IMR-90 (cell line): ENCODE measurements at regions not wholly inside any gene's neighbourhood (a gene's known extent, or its start where the extent isn't known, plus 50 kb on each side); places are given as distances from the start of the nearest gene placed in this dataset.

Experiments used
- ATAC-seq: fragments of 200-7000 bp; cut with Tn5 transposase; 2 replicates; pipeline ENCODE4 v1.9.1; 2020; ENCODE audit warnings: low read depth, mild to moderate bottlenecking, moderate library complexity
- BruUV-seq: library from RNA; stranded (reverse); fragments of 400-500 nt; replicated peaks from 2 replicates; lab custom pipeline; 2021; lab: Mats Ljungman, UMichigan
- CTCF ChIA-PET: fragments of 300-600 bp; formaldehyde crosslinking; extraction: SDS; loops from one replicate; lab custom pipeline; 2021; ENCODE audit warnings: antibody characterized with exemption; lab: Yijun Ruan, JAX
- POLR2A ChIA-PET: fragments of 300-600 bp; sonication (Branson Sonifier 250); formaldehyde crosslinking; loops from one replicate; lab custom pipeline; 2022; ENCODE audit warnings: antibody characterized with exemption; ENCODE audit not compliant: unreplicated experiment; lab: Charles Lee
- DNase-seq: peaks from one replicate; pipeline ENCODE4 v3.0.0; 2013
- H2AFZ ChIP-seq: replicated peaks from 2 replicates; pipeline ENCODE3; 2013; ENCODE audit warnings: low read length, mild to moderate bottlenecking; ENCODE audit not compliant: poor library complexity
- H2AK5ac ChIP-seq: 2 replicates; pipeline ENCODE4 v1.6.1; 2013; ENCODE audit warnings: low read depth, low read length, inconsistent platforms
- H2AK9ac ChIP-seq: replicated peaks from 2 replicates; pipeline ENCODE3; 2013; ENCODE audit warnings: mild to moderate bottlenecking, low read depth, low read length, moderate library complexity; ENCODE audit not compliant: poor library complexity
- H2BK120ac ChIP-seq: 2 replicates; pipeline ENCODE4 v1.6.1; 2013; ENCODE audit warnings: low read depth, low read length, inconsistent platforms
- H2BK15ac ChIP-seq: 3 replicates; pipeline ENCODE4 v1.6.1; 2013; ENCODE audit warnings: low read depth, low read length, inconsistent platforms
- H2BK20ac ChIP-seq: 2 replicates; pipeline ENCODE4 v1.6.1; 2013; ENCODE audit warnings: low read depth, mild to moderate bottlenecking, inconsistent platforms, low read length, moderate library complexity
- H2BK5ac ChIP-seq: 2 replicates; pipeline ENCODE4 v1.6.1; 2013; ENCODE audit warnings: mild to moderate bottlenecking, low read depth, low read length, inconsistent platforms; ENCODE audit not compliant: poor library complexity, severe bottlenecking
- H3K14ac ChIP-seq: replicated peaks from 2 replicates; pipeline ENCODE4 v1.6.1; 2013; ENCODE audit warnings: low read depth, low read length, inconsistent platforms
- H3K18ac ChIP-seq: 2 replicates; pipeline ENCODE4 v1.6.1; 2013; ENCODE audit warnings: low read depth, low read length, control low read depth
- H3K23ac ChIP-seq: 2 replicates; pipeline ENCODE4 v1.6.1; 2013; ENCODE audit warnings: low read depth, low read length, inconsistent platforms
- H3K27ac ChIP-seq: 2 replicates; pipeline ENCODE4 v1.5.1; 2013; ENCODE audit warnings: mild to moderate bottlenecking, control low read depth, low read length; ENCODE audit not compliant: insufficient read depth
- H3K27me3 ChIP-seq: 2 replicates; pipeline ENCODE4 v1.6.1; 2013; ENCODE audit warnings: low read length; ENCODE audit not compliant: control insufficient read depth, insufficient read depth
- H3K36me3 ChIP-seq: 2 replicates; pipeline ENCODE4 v1.6.1; 2013; ENCODE audit warnings: low read length, mixed read lengths; ENCODE audit not compliant: control insufficient read depth, insufficient read depth
- H3K4ac ChIP-seq: 2 replicates; pipeline ENCODE4 v1.6.1; 2013; ENCODE audit warnings: low read depth, low read length, inconsistent platforms
- H3K4me1 ChIP-seq: 2 replicates; pipeline ENCODE4 v1.6.1; 2013; ENCODE audit warnings: low read length, mixed read lengths; ENCODE audit not compliant: control insufficient read depth, insufficient read depth
- H3K4me2 ChIP-seq: 2 replicates; pipeline ENCODE4 v1.6.1; 2013; ENCODE audit warnings: low read depth, mild to moderate bottlenecking, control low read depth, low read length, moderate library complexity
- H3K4me3 ChIP-seq: 2 replicates; pipeline ENCODE4 v1.5.1; 2013; ENCODE audit warnings: low read depth, mild to moderate bottlenecking, control low read depth, low read length, moderate library complexity; ENCODE audit not compliant: insufficient read depth
- H3K56ac ChIP-seq: 2 replicates; pipeline ENCODE4 v1.6.1; 2013; ENCODE audit warnings: low read length, inconsistent platforms; ENCODE audit not compliant: insufficient read depth; ENCODE audit errors: extremely low read depth
- H3K79me1 ChIP-seq, 2 experiments: 2 replicates each; pipeline ENCODE4 v1.6.1; 2013; ENCODE audit warnings: low read length in 2 of 2, inconsistent platforms in 1 of 2, low read depth in 1 of 2
- H3K9ac ChIP-seq: 2 replicates; pipeline ENCODE4 v1.6.1; 2013; ENCODE audit warnings: low read depth, low read length, control low read depth
- H3K9me1 ChIP-seq: 2 replicates; pipeline ENCODE4 v1.6.1; 2013; ENCODE audit warnings: low read length, inconsistent platforms; ENCODE audit not compliant: insufficient read depth
- H3K9me3 ChIP-seq: 2 replicates; pipeline ENCODE4 v1.6.1; 2013; ENCODE audit warnings: low read length; ENCODE audit not compliant: control insufficient read depth, insufficient read depth
- H4K20me1 ChIP-seq: 2 replicates; pipeline ENCODE4 v1.6.1; 2013; ENCODE audit warnings: low read length, inconsistent platforms; ENCODE audit not compliant: insufficient read depth
- H4K5ac ChIP-seq: 2 replicates; pipeline ENCODE4 v1.6.1; 2013; ENCODE audit warnings: mild to moderate bottlenecking, low read depth, low read length, control low read depth
- H4K8ac ChIP-seq, 2 experiments: 2 replicates each; pipeline ENCODE4 v1.6.1; 2013; ENCODE audit warnings: low read depth in 2 of 2, low read length in 2 of 2, control low read depth in 1 of 2, inconsistent platforms in 1 of 2
- H4K91ac ChIP-seq: 2 replicates; pipeline ENCODE4 v1.6.1; 2013; ENCODE audit warnings: low read depth, low read length, inconsistent platforms; ENCODE audit not compliant: insufficient read depth
- CEBPB ChIP-seq: IDR thresholded peaks from 2 replicates; pipeline ENCODE4 v1.6.1; 2012; ENCODE audit warnings: low read depth, low read length, improper control_type of control experiment
- CHD1 ChIP-seq: IDR thresholded peaks from 2 replicates; pipeline ENCODE4 v1.6.1; 2012; ENCODE audit warnings: low read depth, low read length, improper control_type of control experiment
- FOS ChIP-seq: fragments of 150-350 bp; IDR thresholded peaks from 2 replicates; pipeline ENCODE4 v1.6.1; 2016; ENCODE audit warnings: low read depth, low read length
- MAFK ChIP-seq: IDR thresholded peaks from 2 replicates; pipeline ENCODE4 v1.6.1; 2012; ENCODE audit warnings: low read depth, low read length, improper control_type of control experiment
- MAZ ChIP-seq: IDR thresholded peaks from 2 replicates; pipeline ENCODE4 v1.6.1; 2012; ENCODE audit warnings: low read depth, mild to moderate bottlenecking, low read length, improper control_type of control experiment, moderate library complexity, borderline replicate concordance
- NFE2L2 ChIP-seq: fragments of 150-350 bp; IDR thresholded peaks from 2 replicates; pipeline ENCODE4 v1.6.1; 2016; ENCODE audit warnings: low read depth, mild to moderate bottlenecking, low read length
- POLR2A ChIP-seq: IDR thresholded peaks from 2 replicates; pipeline ENCODE4 v1.6.1; 2012; ENCODE audit warnings: mild to moderate bottlenecking, low read depth, low read length
- RAD21 ChIP-seq: IDR thresholded peaks from 2 replicates; pipeline ENCODE4 v1.6.1; 2012; ENCODE audit warnings: low read length, improper control_type of control experiment
- RCOR1 ChIP-seq: IDR thresholded peaks from 2 replicates; pipeline ENCODE4 v1.6.1; 2012; ENCODE audit warnings: mild to moderate bottlenecking, low read length, improper control_type of control experiment; ENCODE audit not compliant: insufficient replicate concordance
- SMC3 ChIP-seq: fragments of 150-350 bp; IDR thresholded peaks from 2 replicates; pipeline ENCODE4 v1.6.1; 2016; ENCODE audit warnings: low read depth, mild to moderate bottlenecking, antibody characterized with exemption, low read length, moderate library complexity
- WGBS, 2 experiments: methylation state at CpG; one replicate each; pipeline versions ENCODE4 v1.1.5 to v1.1.7; 2013; ENCODE audit warnings: missing lambda C conversion rate in 2 of 2; ENCODE audit not compliant: insufficient read length in 1 of 2; ENCODE audit errors: extremely low coverage in 2 of 2; 5-methylcytosine and 5-hydroxymethylcytosine counted together
- dilution Hi-C: fragments of 300-500 bp; cut with HindIII; formaldehyde crosslinking; loops from one replicate; pipeline ENCODE4 v1.14.3; 2018; ENCODE audit warnings: low sequenced_read_pairs; ENCODE audit not compliant: unreplicated experiment
- in situ Hi-C: fragments of 300-500 bp; cut with MboI; formaldehyde crosslinking; loops from 3 replicates; pipeline ENCODE4 v1.14.3; 2019; ENCODE audit warnings: low sequenced_read_pairs, inconsistent platforms, mixed read lengths
- intact Hi-C: fragments of 100-400 bp; cut with micrococcal nuclease; formaldehyde crosslinking; loops from 2 replicates; pipeline ENCODE4 v1.10.0; 2022
- TF ChIP-seq, protein P1 (sequence below): conservative IDR thresholded peaks from 2 replicates; pipeline ENCODE4 v1.5.1; 2012; ENCODE audit warnings: mild to moderate bottlenecking, low read depth, low read length, improper control_type of control experiment
- TF ChIP-seq, protein P2 (sequence below): fragments of 150-350 bp; IDR thresholded peaks from 2 replicates; pipeline ENCODE4 v1.6.1; 2016; ENCODE audit warnings: low read depth, mild to moderate bottlenecking, low read length, moderate library complexity, borderline replicate concordance
- TF ChIP-seq, protein P3 (sequence below): fragments of 150-350 bp; IDR thresholded peaks from 2 replicates; pipeline ENCODE4 v1.6.1; 2017; ENCODE audit warnings: mild to moderate bottlenecking, antibody characterized with exemption, low read length, low read depth

DNA sequence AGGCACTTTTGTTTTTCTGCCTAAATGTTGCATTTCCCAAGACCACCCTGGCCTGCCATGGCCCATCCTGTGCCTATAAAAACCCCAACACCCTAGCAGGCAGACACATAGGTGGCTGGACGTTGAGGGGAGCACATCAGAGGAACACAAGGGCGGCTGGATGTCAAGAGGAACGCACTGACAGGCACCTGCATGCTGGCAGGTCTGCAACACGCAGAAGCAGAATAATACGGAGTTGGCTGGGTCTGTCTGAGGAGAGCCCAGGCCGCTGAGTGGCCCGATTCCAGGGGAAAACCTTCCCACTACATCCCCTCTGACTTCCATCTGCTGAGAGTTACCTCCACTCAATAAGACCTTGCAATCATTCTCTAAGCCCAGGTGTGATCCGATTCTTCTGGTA, 765.6 kb downstream of the PLOD2 start:
- intact Hi-C loops: no loop called here
- Histone ChIP-seq H3K4ac (no peak overlapping the region), H2BK20ac (no peak overlapping the region), H3K4me1 (no peaks in the 10 kb centered on the region), H3K18ac (no peak overlapping the region), H4K20me1 (no peaks in the 10 kb centered on the region), H3K4me3 (no peak overlapping the region), H2BK15ac (no peak overlapping the region), H4K8ac (no peak overlapping the region), H2AK5ac (no peak overlapping the region), H3K23ac (no peak overlapping the region), H3K56ac (no peak overlapping the region), H3K79me1 (no peaks in the 10 kb centered on the region), H3K14ac (no peak overlapping the region), H3K27ac (no peak overlapping the region), H2AFZ (no peak overlapping the region), H3K36me3 (no peaks in the 10 kb centered on the region), H3K9ac (no peak overlapping the region), H2BK5ac (no peak overlapping the region), H3K9me3 (peaks cover 5% of the 10 kb centered on the region), H3K9me1 (no peaks in the 10 kb centered on the region), H3K27me3 (no peaks in the 10 kb centered on the region), H3K4me2 (no peak overlapping the region), H2AK9ac (no peak overlapping the region), H4K5ac (no peak overlapping the region), H2BK120ac (no peak overlapping the region), H4K91ac (no peak overlapping the region)
- ChIA-PET CTCF (no interaction called here), POLR2A (no interaction called here)
- DNase-seq: no peak
- no TSS peak for BruUV-seq
- dilution Hi-C loops: no loop called here
- in situ Hi-C loops: no loop called here
- 60% methylated on average over 1 of the region's 8 CpGs; no CpG with 5 or more reads in 1 of the 2 experiments for WGBS, 2 experiments
- TF ChIP-seq SMC3 (no peak), POLR2A (no peak), NFE2L2 (no peak), CHD1 (no peak), CEBPB (no peak), MAZ (no peak), MAFK (no peak), RAD21 (no peak), FOS (no peak), RCOR1 (no peak)
- TF ChIP-seq, protein P1, sequence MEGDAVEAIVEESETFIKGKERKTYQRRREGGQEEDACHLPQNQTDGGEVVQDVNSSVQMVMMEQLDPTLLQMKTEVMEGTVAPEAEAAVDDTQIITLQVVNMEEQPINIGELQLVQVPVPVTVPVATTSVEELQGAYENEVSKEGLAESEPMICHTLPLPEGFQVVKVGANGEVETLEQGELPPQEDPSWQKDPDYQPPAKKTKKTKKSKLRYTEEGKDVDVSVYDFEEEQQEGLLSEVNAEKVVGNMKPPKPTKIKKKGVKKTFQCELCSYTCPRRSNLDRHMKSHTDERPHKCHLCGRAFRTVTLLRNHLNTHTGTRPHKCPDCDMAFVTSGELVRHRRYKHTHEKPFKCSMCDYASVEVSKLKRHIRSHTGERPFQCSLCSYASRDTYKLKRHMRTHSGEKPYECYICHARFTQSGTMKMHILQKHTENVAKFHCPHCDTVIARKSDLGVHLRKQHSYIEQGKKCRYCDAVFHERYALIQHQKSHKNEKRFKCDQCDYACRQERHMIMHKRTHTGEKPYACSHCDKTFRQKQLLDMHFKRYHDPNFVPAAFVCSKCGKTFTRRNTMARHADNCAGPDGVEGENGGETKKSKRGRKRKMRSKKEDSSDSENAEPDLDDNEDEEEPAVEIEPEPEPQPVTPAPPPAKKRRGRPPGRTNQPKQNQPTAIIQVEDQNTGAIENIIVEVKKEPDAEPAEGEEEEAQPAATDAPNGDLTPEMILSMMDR: no peak
- TF ChIP-seq, protein P2, sequence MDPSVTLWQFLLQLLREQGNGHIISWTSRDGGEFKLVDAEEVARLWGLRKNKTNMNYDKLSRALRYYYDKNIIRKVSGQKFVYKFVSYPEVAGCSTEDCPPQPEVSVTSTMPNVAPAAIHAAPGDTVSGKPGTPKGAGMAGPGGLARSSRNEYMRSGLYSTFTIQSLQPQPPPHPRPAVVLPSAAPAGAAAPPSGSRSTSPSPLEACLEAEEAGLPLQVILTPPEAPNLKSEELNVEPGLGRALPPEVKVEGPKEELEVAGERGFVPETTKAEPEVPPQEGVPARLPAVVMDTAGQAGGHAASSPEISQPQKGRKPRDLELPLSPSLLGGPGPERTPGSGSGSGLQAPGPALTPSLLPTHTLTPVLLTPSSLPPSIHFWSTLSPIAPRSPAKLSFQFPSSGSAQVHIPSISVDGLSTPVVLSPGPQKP: no peak
- TF ChIP-seq, protein P3, sequence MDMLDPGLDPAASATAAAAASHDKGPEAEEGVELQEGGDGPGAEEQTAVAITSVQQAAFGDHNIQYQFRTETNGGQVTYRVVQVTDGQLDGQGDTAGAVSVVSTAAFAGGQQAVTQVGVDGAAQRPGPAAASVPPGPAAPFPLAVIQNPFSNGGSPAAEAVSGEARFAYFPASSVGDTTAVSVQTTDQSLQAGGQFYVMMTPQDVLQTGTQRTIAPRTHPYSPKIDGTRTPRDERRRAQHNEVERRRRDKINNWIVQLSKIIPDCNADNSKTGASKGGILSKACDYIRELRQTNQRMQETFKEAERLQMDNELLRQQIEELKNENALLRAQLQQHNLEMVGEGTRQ: no peak
- no peak for ATAC-seq
